ENCODE measurements at regions not wholly inside any gene's neighbourhood (a gene's known extent, or its start where the extent isn't known, plus 50 kb on each side); places are given as distances from the start of the nearest gene placed in this dataset.

DNA sequence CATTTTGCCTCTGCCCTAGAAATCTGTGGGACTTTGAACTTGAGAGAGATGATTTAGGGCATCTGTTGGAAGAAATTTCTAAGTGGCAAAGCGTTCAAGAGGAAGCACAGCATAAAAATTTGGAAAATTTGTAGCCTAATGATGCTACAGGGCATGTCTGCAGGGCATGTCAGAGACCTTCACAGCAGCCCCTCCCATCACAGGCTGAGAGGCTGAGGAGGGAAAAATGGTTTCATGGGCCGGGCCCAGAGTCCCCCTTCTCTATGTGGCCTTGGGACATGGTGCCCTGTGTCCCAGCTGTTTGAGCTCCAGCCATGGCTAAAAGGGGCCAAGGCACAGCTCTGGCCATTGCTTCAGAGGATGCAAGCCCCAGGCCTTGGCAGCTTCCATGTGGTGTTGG, 203.0 kb downstream of the STK31 start:
- no peak overlapping the region for H3K4me3 ChIP-seq (ENCODE audit: low read depth, low read length)
- TF ChIP-seq, protein P1, sequence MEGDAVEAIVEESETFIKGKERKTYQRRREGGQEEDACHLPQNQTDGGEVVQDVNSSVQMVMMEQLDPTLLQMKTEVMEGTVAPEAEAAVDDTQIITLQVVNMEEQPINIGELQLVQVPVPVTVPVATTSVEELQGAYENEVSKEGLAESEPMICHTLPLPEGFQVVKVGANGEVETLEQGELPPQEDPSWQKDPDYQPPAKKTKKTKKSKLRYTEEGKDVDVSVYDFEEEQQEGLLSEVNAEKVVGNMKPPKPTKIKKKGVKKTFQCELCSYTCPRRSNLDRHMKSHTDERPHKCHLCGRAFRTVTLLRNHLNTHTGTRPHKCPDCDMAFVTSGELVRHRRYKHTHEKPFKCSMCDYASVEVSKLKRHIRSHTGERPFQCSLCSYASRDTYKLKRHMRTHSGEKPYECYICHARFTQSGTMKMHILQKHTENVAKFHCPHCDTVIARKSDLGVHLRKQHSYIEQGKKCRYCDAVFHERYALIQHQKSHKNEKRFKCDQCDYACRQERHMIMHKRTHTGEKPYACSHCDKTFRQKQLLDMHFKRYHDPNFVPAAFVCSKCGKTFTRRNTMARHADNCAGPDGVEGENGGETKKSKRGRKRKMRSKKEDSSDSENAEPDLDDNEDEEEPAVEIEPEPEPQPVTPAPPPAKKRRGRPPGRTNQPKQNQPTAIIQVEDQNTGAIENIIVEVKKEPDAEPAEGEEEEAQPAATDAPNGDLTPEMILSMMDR (IDR thresholded peaks at IDR 0.05; ENCODE audit: borderline replicate concordance, insufficient read depth, low read depth, low read length) = no peak

DNA sequence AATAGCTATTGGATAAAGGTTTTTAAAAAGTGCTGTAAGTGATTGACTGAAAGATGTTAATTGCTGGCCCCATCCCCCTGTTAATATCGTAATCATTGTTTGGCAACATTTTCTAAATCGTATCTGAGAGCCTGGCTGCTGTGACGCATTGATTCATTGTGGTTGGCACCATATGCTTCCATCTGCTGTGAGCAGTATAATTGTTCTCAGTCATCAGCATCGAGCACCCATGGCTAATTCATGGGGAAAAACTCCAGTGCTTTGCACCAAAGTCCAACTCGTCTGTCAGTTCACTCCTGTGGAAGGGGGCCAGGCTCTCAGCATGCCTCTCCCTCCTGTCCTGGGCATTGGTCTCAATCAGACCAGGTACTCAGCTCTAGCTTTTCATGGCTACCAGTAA, 205.2 kb downstream of the STK31 start:
- no peak overlapping the region for H3K4me3 ChIP-seq (ENCODE audit: low read depth, low read length)
- TF ChIP-seq, protein P1 (IDR thresholded peaks at IDR 0.05; ENCODE audit: borderline replicate concordance, insufficient read depth, low read depth, low read length) = no peak

DNA sequence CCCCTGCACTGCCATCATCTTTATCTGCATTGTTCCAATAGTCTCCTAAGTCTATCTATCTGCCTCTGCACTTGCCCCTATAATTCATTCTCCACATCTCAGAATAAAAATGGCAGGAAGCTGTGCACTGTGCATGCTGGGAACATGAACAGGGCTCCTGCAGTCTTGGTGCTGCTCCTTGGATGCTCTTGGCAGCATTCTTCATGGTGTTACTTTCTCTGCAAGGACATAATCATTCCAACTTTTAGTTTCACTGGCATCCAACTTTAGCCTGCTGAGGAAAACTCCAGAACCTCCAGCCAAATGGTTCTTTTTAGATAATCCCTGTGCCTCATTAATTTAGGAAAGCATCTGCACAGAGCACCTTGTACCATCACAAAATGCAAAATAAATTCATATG, 208.3 kb downstream of the STK31 start:
- TF ChIP-seq, protein P1 (IDR thresholded peaks at IDR 0.05; ENCODE audit: borderline replicate concordance, insufficient read depth, low read depth, low read length) = no peak
- no peak overlapping the region for H3K4me3 ChIP-seq (ENCODE audit: low read depth, low read length)

DNA sequence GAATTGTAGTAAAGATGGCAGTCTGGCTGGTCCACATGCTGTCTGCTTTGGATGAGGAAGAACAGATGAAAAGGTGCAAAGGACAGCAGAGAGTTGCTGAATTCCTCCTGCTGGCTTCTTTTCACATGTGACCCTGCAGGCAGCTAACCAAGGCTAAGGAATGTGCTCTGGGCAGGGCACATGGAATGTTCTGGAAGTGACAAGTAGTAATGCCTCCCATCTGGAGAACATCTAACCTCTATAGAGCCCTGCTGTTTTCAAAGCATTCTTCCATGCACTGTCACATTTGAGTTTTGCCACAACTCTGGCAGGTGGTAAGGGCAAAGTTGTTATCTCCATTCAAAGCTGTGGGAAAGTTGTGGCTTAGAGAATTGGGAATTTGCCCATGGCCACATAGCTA, 208.8 kb downstream of the STK31 start:
- TF ChIP-seq, protein P1 (IDR thresholded peaks at IDR 0.05; ENCODE audit: borderline replicate concordance, insufficient read depth, low read depth, low read length) = no peak
- H3K4me3 ChIP-seq (ENCODE audit: low read depth, low read length) = no peak overlapping the region

DNA sequence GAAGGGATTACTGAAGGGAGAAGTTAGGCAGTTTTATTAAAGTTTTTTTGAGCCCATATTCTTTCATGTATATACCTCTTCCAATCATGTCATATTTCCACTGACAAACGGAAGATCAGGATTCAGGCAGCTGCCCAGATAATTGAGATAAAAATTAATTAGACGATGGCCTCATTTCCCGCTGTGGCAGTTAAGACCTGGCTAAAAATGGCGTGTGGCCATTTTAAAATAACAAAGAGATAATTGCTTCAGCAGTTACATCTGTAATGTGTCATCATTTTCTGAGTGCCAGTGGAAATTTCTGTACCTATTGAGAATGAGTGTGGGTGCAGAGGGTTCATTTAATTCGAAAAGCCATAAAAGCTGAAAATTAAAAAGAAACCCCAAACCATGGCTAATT, 215.1 kb downstream of the STK31 start:
- no peak overlapping the region for H3K4me3 ChIP-seq (ENCODE audit: low read depth, low read length)
- TF ChIP-seq, protein P1 (IDR thresholded peaks at IDR 0.05; ENCODE audit: borderline replicate concordance, insufficient read depth, low read depth, low read length) = no peak

DNA sequence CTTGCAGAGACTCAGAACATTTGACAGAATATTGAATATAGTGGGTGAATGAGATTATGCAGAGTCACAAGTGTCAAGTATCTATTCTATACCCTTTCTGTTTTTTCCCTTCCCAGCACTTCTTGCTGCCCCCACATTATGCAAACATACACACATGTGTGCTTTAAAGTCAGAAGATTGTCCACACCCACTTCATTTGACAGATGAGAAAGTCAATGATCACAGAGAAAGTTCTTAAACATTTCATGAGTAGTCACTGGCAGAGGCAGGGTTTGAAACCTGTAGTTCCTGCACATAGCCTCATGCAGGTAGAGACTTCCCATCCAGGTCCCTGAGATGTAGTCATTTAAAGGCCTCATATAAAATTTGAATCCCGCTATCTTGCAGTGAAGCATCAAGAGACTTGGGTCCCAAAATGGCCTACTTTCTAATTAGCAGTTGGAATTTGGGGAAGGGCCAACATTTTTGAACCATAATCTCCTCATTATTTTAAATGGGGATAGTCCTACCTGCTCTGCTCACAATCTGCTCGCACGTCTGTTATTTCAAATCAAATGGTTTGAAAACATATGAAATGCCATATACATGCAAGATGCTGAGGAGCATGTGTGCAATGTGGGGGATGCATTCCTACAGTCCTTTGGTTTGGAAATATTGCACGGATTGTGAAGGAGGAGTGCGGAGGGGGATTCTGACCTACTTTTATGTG, 217.8 kb downstream of the STK31 start:
- H3K4me3 ChIP-seq (ENCODE audit: low read depth, low read length) = no peak overlapping the region
- TF ChIP-seq, protein P1 (IDR thresholded peaks at IDR 0.05; ENCODE audit: borderline replicate concordance, insufficient read depth, low read depth, low read length) = no peak

DNA sequence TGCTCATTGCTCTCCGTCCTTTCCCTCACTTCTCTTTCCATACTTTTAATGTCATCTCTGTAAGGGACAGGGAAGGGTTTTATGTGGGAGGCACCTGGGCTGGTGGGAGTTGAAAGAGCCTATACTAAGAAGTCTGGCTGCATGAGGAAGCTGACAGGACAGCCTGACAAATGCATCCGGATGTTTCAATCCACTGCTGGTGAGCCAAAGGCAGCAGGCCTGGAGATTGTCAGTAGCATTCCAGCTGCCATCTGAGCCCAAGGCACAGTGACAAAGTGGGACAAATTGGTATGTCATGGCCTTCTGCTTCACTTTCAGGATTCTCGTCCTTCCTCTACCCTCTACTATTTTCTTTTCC, 218.4 kb downstream of the STK31 start:
- H3K4me3 ChIP-seq (ENCODE audit: low read depth, low read length) = no peak overlapping the region
- TF ChIP-seq, protein P1 (IDR thresholded peaks at IDR 0.05; ENCODE audit: borderline replicate concordance, insufficient read depth, low read depth, low read length) = no peak
